Fibroblast of the conjunctiva (primary cell): ENCODE measurements at regions not wholly inside any gene's neighbourhood (a gene's known extent, or its start where the extent isn't known, plus 50 kb on each side); places are given as distances from the start of the nearest gene placed in this dataset.
"Not testable (repeated sequence)": the region's sequence is repeated elsewhere in the genome, so short reads cannot be mapped to it uniquely, and the experiment has no call there.

Experiments used
- DNase-seq: peaks from one replicate; pipeline ENCODE4 v3.0.0-alpha.2; 2010; ENCODE audit warnings: low read depth

DNA sequence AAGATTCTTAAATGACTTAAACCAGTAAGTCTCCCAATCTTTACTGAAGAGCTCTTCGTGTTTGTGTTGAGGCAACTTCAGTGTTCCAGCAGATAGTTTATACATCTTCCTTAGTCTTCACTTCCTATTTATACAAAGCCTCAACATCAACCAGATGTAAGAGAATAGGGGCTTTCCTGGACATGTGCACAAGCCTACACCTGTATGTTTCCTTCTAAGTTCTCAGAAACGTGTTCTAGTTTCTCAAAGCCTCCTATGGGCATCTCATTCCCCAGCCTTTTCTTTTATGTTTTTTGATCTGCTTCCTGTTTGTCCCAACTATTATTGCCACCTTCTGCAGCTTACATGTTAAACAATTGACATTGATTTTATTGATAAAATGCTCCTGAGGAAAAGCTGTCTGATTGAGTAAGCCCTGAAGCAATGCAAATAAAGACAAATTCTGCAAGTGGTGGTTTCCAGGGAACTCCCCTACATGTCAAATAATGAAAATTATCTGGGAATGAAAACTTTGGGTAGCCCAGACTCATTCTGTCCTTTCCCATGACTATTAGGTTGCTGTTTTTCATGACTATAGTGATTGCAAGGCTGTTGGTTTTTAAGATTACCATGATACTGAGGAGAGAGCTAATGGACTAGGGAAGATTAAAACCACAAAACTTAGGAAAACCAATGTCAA, 663.3 kb upstream of the ACVR2A start:
- DNase-seq: no peak

DNA sequence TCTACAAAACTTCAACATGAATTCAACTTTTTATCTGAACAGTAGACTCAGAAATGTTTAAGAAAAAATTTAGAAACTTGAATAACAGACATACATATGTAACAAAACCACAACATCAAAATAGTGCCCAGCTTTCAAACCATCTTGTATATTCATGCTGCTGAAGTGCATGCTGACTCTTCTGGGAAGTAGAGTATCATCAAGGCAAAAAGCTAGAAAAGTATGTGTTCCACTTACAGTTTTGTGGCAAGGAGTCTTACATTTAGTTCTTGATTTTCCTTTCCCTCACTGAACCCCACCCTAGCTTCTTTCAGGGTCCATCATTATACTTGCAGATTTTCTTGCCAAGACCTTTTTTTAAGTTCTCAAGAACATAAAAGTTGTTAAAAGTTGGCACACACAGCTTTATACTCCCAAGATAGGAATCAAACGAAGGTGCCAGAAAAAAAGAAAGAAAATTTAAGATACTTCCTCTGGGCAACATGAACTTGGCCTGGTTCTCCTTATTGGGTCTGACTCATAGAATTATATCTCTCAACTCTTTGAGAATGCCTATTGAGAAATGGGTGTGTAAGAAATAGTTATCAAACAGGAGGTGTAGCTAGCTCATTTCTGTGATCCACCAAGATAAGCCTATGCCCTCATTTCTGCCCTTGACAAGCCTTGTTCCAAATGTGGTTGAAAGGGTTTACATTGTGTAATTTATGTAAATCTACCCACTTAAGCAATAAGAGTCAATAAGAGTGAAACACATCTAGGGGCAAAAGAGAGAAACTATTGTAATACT, 667.6 kb upstream of the ACVR2A start:
- no peak for DNase-seq

DNA sequence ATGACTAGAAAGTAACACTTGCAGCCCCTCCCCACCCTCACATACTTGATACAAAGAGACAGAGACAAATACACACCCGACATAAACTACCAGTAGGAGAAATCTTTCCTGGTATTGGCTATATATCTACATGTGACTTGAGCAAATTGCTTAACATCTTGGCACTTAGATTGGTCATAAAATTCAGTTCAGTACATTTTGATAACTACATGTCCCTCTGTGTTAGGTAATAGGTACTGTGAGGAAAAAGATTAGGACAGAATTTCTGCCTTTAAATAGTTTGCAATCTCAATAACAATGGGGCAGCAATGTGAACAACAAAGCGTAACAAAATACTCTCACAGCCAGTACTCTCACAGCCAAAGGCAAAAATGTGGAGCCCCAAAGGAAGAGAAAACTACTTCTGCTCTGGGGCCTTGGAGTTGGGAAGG, 670.0 kb upstream of the ACVR2A start:
- no peak for DNase-seq

DNA sequence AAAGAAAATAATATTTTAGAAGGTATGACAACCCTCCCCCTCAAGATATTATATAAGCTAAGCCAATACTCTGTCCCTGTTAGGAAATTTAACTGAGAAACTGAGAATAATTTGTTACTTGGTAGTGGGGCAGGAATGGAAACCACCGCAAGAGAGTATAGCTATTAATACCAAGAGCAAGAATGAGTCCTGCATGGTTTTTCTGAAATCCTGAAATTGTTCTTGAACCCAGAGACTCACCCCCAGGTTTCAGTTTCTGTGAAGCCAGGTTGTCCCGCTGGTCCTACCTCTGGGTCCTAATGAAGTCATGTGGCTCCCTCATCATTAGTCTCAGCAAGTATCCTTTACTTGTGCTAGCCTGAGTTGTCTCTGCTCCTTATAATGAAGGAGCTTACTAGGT, 671.0 kb upstream of the ACVR2A start:
- no peak for DNase-seq

DNA sequence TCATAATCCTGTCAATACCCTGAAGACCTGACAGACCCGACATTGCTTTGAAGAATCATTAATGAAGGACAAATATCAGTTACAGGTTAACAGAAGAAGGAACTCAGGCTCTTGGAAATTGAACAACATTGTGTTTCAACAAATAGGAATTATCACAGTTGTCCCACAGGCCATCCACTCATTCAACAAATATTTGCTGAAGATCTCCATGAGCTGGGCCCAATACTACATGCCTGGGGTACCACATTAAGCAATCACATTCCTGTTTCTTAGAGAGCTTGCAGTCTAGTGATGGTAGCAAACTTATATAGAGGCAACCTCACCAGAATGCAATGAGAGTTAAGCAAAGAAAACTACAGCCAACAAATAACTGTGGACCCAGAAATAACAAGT, 671.6 kb upstream of the ACVR2A start:
- DNase-seq: no peak

DNA sequence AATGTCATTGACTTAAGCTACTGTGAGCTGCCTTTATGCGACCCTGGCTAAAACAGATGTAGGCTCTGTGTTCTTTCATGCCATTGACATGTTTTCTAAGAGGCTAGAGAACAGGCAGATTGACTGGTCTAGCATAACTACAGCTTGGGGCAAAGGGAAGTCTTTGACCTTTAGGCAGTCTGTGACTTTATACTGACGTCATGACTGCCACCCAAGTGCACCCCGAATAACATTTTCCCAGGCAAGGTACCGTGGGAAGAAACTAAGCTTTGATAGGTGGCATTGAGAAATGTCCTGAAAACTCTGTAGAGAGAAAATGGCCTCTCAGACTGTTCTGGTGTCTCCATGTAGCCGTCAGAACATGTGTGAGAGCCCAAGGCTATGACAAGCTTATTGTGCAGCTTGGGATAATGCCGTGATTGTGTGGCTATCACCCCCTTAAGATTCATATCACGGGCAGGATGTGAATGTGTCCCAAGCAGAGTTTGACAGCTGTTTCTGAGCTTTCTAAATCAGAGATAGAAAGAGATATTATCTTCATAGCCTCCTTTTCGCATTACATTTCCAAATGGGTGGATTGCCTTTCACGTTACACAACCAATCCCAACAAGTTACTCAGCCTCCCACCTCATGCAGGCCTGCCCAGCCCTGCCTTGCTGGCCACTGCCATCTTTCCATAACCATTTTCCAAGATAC, 672.2 kb upstream of the ACVR2A start:
- no peak for DNase-seq

DNA sequence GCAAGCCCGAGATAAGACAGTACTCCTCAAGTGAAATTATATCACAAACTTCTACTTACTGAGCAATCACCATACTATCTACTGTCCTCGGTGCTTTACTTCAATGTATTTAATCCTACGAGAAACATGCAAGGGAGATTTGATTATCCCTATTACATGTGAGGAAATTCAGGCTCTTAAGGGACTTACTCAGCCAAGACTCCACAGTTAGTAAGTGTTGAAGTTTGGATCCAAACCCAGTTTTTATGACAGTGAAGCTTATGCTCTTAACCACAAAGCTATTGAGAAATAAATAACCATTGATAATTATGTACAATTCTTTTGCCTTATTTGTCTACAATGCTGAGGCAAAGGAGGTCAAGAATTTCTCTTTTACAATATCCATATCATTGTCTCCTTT, 672.9 kb upstream of the ACVR2A start:
- no peak for DNase-seq

DNA sequence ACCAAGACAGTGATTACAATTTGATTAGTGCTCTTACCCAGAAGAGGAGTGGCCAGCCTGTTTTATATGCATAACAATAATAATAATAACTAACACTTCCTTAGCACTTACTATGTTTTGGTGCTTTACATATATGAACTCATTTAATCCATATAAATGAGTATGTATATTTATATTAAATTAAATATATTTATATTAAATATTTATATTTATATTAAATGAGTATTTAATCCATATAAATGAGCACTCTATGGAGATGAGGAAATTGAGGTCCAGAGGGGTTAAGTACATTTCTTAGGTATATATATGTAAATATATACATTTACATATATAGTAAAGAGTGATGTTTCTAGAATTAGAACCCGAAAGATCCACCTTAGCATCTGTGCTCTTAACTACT, 673.9 kb upstream of the ACVR2A start:
- no peak for DNase-seq

DNA sequence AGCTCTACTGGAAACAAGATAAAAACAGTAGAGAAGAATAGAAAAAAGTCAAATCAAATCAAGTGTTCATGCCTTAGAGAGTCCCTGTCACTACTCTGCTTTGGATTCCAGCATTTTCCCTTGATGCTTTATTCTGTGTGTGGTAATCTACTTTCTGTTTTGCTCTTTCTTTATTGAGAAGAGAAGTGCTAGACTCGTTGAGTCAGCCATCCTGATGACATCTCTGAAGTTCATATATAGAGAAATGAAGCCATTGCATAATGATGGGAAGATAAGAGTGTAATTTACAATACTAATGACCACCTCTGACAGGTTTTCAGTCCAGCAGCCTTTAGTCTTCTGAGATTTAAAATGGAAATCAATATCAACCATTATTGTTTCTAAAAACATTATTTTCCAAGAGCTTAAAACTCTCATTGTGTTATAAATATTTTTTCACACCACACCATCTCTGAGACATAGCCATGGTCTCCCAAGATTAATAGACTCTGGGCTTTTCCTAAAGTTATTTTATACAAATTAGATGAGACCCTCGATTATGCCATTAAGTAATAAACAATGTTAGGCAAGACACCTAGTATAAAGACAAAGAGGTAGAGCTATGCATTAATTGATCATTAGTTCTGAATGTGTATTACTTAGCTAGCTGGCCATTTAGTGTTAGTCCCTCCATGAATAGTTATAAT, 679.0 kb upstream of the ACVR2A start:
- no peak for DNase-seq

DNA sequence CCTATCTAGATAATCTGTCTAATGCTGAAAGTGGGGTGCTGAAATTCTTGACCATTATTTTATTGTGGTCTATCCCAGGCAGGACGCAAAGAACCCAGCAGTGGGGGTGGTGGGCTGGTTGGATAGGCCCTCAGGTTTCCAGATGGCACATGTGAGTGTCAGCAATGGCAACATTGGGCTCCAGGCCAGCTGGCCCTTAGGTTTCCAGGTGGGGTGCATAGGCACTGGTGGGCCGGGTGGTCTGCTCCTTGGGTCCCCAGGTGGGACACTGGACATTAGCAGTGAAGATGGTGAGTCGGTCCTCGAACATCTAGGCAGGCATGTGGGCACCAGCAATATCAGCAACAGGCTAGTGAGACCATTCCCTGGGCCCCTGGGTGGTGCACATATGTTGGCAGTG, 680.3 kb upstream of the ACVR2A start:
- no peak for DNase-seq

DNA sequence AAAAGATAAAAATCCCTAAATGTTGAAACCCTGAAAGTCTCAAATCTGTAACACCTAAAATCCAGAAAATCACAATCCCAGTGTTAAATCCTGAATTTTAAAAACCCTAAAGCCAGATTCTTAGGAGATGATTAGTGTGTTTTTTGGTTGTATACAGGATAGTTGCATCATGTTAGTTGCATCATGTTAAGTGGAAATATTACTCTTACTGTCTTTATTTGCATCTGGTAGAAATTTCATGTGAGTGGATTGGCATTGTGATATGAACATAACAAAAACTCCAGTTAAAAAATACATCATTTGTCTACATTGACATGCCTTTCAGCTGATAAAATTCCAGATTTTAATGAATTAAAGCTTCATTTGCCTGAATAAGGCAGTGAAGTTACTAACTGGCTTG, 683.1 kb upstream of the ACVR2A start:
- no peak for DNase-seq

DNA sequence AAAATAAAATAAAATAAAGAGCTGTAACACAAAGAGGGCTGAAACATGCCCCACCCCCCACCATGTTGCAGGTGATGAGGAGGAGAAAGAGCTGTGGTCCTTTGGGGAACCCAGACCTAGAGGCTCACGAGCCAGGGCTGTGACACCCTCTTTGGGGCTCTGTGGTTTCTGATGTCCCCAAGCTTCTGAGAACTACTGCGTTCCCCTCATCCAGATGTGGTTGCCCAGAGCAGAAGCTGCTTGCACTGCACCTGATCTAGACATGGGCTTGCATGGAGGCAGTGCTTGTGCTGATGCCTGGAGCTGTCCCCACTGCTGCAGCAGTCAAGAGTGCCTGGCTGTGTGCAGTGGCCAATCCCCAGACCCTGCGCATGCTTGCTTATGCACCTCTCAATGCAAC, 687.9 kb upstream of the ACVR2A start:
- no peak for DNase-seq

DNA sequence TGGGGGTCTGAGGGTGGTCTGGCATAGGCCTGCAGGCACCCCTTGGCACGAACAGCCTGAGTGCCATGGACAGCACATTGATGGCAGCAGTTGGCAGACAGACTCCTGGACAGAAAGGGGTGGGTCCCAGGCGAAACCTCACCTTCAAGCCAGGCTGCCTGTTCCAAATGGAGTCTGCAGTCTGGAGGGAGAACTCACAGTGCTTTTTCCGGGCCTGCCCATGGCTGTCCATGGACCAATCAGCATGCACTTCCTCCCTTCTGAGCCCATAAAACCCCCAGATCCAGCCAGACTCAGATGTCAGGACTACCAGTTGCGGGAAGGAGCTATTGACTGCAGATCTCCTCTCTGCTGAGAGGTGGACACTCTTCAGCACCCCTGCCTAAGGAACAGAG, 694.6 kb upstream of the ACVR2A start:
- no peak for DNase-seq

DNA sequence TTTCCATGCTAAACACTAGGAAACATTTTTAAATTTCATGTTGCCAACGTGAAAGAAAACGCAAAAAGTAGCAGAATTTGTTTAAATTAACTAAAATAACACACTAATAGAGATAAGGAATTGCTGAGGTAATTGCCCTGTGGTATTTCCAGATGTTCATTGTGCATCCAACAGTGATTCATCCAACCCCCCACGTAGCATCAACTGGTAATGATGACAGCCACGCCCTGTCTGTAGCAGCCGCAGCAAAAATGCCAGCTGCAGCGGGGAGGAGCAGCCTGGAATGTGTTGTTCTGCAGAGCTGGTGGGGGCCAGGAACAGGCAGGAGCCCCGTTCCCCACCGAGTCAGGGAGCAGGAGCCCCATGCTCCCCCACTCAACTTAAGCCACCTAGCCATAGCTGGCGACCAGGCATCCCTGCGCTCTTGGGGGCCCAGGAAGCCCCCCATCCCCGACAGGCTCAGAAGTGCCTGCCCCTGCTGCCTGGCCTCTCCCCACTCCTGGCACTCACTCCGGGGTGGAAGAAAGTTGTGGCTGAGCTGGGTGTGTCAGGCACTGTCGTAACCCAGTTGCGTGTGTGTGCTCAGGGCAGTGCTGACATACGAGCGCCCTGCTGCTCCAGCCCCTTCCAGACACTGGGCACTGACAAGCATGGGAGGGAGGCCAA, 695.1 kb upstream of the ACVR2A start:
- DNase-seq: no peak

DNA sequence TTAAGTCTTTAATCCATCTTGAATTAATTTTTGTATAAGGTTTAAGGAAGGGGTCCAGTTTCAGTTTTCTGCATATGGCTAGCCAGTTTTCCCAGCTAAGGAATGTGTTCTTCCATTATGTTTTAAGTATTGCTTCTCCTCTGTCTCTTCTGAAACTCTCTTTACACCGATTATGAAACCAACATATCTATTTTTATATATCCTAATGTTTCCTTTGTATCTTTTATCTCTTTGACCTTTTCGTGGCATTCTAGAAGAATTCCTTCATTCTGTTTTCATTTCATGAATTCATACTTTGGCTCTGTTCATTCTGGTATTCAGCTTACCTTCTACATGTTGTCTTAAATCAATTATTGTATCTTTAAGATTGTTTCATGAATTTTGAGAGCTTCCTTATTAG, 697.0 kb upstream of the ACVR2A start:
- DNase-seq: no peak

DNA sequence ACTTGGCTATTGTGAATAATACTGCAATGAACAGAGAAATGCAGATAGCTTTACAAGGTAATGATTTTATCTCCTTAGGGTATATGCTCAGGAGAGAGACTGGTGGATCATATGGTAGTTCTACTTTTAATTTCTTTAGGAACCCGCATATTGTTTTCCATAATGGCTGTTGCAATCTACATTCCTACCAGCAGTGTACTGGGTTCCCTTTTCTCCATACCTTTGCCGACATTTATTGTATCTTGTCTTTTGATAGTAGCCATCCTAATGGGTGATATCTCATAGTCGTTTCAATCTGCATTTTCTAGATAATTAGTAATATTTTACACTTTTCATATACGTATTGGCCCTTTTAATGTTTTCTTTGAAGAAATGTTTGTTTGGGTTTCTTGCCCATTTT, 702.9 kb upstream of the ACVR2A start:
- DNase-seq: no peak

DNA sequence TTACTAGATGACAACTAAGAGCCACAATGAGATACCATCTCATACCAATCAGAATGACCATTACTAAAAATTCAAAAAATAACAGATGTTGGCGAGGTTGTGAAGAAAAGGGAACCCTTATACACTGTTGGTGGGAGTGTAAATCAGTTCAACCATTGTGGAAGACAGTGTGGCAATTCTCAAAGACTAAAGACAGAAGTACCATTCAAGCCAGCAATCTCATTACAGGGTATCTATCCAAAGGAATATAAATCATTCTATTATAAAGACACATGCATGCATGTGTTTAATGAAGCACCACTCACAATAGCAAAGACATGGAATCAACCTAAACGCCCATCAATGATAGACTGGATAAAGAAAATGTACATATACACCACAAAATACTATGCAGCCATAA, 705.1 kb upstream of the ACVR2A start:
- not testable (repeated sequence) for DNase-seq

DNA sequence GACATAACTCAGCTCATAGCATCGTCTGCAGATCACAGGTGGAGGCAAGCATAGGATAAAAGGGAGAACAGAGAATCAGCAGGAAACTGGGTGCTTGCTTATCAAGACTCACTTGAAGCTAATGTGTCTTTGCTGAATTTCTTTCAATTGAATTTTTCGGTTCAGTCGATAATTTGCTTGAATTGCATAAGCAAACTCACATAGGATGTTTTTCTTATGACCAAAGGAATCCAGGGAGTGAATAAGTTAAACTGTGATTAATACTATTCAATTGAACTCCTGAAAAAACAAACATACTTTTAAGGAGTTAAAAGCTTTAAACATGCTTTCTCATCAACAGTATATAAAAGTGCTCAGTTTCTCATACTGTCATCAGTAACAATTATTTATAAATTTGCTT, 707.1 kb upstream of the ACVR2A start:
- no peak for DNase-seq

DNA sequence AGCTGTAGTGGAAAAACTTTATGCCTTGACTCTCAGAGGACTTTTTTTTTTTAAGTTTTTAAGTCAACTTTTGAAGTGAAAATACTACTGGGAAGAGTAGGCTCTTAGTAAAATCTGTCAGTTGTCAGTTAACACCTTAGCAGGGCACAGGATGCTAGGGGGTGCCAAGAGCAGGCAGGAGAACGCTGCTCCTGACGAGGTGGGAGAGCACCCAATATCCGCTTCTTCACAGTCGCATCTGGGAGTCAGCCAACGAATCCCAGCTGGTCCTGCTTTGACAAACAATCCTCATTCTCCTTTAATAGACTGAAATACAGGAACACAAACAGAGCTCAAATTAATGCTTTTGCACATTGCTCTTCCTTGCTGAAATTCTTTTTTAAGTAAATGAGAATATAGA, 709.5 kb upstream of the ACVR2A start:
- no peak for DNase-seq

DNA sequence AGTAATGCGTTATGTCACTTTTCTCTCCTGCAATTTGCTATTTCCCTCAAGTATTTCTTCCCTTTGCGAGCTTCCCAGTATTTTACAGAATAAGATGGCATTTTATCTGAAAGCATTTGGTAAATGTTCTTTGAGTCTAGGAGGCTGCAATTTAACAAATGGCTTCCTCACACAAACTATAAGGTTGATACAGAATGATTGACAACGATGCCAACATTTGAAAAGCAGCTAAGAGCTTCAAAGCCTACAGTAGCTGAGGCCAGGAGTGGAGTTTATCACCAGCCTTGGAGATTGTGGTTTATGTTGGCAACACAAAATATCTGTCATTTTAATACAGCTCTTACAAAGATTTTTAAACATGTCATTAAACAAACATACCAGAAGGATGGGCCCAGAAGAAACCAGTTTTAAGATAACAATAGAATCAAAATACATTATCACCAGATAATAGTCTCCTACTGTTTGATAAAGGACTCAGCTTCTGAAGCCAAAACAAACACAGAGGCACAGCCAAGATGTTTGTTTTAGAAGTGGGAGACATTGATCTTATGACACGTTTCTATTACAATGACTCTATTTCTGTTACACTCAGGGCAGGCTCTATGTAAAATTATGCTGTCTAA, 711.4 kb upstream of the ACVR2A start:
- no peak for DNase-seq

DNA sequence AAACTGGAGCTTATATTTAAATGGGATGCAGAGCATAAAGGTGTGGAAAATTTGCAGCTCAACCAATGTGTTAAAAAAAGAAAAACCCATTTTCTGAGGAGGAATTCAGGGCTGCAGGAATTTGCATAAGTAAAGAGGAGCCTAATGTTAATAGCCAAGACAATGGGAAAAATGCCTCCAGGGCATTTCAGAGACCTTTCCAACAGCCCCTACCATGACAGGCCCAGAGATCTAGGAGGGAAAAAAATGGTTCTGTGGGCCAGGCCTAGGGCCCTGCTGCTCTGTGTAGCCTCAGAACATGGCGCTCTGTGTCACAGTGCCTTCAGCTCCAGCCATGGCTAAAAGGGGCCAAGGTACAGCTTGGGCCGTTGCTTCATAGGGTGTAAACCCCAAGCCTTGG, 719.7 kb upstream of the ACVR2A start:
- DNase-seq: no peak

DNA sequence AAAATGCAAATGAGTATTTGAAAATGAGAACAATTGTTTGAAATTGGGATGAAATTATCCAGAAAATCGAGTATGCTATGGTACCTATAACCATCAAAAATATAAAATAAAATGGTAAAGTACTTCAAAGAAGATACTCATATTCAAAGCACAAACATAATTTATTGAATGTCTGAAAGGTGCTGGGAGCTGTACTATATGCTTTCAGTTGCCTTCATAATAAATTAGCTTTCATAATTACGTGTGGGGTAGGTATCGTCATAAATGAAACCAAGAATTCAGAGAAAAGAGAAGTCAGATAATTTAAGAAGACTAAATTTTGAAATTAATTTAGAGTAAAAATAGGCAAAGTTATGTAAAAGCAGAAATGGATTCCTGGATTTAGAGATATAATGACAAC, 721.9 kb upstream of the ACVR2A start:
- no peak for DNase-seq
